Right lobe of liver (tissue), 4 donors: ENCODE measurements at regions not wholly inside any gene's neighbourhood (a gene's known extent, or its start where the extent isn't known, plus 50 kb on each side); places are given as distances from the start of the nearest gene placed in this dataset.

Experiments used
- CTCF ChIP-seq, 4 donors: fragments of 200-600 bp in 3 of 4; fragments of 450-650 bp in 1 of 4; IDR thresholded peaks; one replicate each; pipeline versions ENCODE4 v1.5.1 to v1.8.0; 2016 to 2022; ENCODE audit warnings: antibody characterized with exemption in 4 of 4, mild to moderate bottlenecking in 2 of 4
- POLR2A ChIP-seq: fragments of 450-650 bp; IDR thresholded peaks from one replicate; pipeline ENCODE4 v1.6.1; 2017; ENCODE audit warnings: antibody characterized with exemption, mild to moderate bottlenecking
- donor health status: DM: no; HTN: no; CAD: no.
- donor health status: DM: no; HTN: no; CAD: no.
- donor health status: DM: no; HTN: yes; CAD: no.

GRCh38 chr2:30331869-30332268 lies 100.5 kb downstream of the LBH start:
- TF ChIP-seq POLR2A (no peak), CTCF (IDR thresholded peaks at IDR 0.05) (no peak)
